GM10248 (cell line): ENCODE measurements at regions not wholly inside any gene's neighbourhood (a gene's known extent, or its start where the extent isn't known, plus 50 kb on each side); places are given as distances from the start of the nearest gene placed in this dataset.

ENCODE experiments used
- CTCF ChIA-PET: fragments of 300-600 bp; sonication (Branson Sonifier 250); formaldehyde crosslinking; extraction: SDS; loops from one replicate; lab custom pipeline; 2021; ENCODE audit warnings: antibody characterized with exemption; lab: Yijun Ruan, JAX
- POLR2A ChIA-PET: fragments of 350-650 bp; sonication (Branson Sonifier 250); formaldehyde crosslinking; extraction: SDS; loops from one replicate; lab custom pipeline; 2020; ENCODE audit warnings: antibody characterized with exemption; lab: Yijun Ruan, JAX
- DNase-seq: peaks from one replicate; pipeline ENCODE4 v3.0.0; 2012; ENCODE audit errors: extremely low spot score
- TF ChIP-seq, protein P1 (sequence below): IDR thresholded peaks from 2 replicates; pipeline ENCODE4 v1.5.1; 2012; ENCODE audit warnings: mild to moderate bottlenecking, low read depth; ENCODE audit errors: extremely low read depth, missing control alignments, control extremely low read depth

DNA sequence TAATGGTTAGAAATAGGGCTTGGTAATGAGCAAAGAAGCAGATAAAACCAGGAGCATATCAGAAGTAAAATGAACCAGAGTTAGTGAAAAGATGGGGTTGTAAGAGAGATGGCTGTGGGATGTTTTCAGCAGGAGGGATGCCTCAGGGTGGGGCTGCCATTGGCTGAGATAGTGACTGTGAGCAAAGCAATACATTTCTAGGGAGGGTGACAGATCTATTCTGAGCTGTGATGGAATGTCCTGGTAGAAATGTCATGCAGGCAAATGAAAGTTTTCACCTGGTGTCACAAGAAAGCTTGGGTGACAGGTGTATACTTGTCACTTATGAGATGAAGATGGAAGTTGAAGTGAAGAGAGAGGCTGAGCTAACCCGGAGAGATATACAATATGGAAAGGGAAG, 435.9 kb downstream of the TNS3 start:
- TF ChIP-seq, protein P1, sequence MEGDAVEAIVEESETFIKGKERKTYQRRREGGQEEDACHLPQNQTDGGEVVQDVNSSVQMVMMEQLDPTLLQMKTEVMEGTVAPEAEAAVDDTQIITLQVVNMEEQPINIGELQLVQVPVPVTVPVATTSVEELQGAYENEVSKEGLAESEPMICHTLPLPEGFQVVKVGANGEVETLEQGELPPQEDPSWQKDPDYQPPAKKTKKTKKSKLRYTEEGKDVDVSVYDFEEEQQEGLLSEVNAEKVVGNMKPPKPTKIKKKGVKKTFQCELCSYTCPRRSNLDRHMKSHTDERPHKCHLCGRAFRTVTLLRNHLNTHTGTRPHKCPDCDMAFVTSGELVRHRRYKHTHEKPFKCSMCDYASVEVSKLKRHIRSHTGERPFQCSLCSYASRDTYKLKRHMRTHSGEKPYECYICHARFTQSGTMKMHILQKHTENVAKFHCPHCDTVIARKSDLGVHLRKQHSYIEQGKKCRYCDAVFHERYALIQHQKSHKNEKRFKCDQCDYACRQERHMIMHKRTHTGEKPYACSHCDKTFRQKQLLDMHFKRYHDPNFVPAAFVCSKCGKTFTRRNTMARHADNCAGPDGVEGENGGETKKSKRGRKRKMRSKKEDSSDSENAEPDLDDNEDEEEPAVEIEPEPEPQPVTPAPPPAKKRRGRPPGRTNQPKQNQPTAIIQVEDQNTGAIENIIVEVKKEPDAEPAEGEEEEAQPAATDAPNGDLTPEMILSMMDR = no peak
- POLR2A ChIA-PET = no interaction called here
- CTCF ChIA-PET = interaction anchor here (0.8 to 1.4 kb wide), 2 partner anchors 15 to 83 kb away, joined by 3 read pairs; no protein-coding TSS in a partner anchor
- no peak for DNase-seq

DNA sequence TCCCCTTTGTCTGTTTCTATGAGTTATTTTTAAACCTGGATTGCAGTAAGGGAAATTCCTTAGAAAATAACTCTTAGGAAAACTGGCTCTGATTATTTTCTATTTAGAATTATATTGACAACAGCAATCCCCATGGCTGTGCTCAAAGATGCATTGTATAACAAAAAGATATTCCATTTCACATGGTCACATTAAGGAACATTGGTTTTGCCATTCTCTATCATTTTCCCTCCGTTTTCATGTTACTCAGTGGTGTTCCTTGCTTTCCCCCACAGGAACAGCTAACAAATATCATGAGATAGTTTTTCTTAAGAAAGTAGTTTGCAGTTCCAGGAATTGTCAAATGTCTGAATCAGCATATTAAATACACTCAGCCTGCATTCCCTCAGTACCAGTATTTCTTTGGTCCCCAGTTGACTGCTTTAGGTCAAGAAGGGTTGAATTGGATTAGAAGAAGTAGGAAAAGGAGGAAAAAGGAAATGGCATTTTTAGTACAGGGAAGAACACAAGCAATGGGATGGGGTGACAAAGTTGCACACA, 436.7 kb downstream of the TNS3 start:
- DNase-seq = no peak
- TF ChIP-seq, protein P1 = no peak
- CTCF ChIA-PET = no interaction called here
- POLR2A ChIA-PET = no interaction called here

DNA sequence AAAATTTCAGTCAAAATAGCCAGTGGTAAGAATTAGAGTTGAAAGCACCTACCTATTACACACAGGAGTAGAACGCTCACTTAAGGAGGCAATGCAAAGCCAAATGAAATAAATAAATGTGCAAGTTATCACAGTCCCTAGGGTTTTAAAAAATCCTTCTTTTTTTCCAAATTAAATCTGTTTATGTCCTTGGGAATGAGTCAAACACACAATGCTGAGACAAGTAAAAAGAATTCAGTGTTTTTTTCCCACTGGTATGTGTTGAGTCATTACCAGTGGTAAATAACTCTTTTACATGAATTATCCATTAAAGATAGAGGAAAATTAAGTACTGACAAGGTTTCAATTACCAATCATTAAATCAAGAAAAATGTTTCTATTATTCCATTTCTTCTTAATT, 438.6 kb downstream of the TNS3 start:
- DNase-seq = no peak
- TF ChIP-seq, protein P1 = no peak
- ChIA-PET CTCF (interaction anchor here (1.1 kb wide), 1 partner anchor 9 kb away, joined by 4 read pairs; no protein-coding TSS in a partner anchor), POLR2A (no interaction called here)

DNA sequence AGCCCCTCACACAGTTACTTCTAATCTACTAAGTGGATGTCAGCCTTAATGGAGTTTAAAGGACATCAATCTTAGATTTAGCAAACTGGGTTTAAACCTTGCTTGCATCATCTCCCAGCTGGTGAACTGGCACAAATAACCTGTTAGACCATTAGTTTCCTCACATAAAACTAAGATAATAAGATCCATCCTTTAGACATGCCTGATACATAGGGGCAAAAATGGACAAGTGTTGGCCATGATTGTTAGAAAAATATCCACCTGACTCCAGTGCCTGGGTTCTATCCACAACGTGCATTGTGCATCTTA, 439.1 kb downstream of the TNS3 start:
- CTCF ChIA-PET = interaction anchor here (1.1 kb wide), 1 partner anchor 10 kb away, joined by 4 read pairs; no protein-coding TSS in a partner anchor
- DNase-seq = no peak
- TF ChIP-seq, protein P1 = no peak
- POLR2A ChIA-PET = no interaction called here

DNA sequence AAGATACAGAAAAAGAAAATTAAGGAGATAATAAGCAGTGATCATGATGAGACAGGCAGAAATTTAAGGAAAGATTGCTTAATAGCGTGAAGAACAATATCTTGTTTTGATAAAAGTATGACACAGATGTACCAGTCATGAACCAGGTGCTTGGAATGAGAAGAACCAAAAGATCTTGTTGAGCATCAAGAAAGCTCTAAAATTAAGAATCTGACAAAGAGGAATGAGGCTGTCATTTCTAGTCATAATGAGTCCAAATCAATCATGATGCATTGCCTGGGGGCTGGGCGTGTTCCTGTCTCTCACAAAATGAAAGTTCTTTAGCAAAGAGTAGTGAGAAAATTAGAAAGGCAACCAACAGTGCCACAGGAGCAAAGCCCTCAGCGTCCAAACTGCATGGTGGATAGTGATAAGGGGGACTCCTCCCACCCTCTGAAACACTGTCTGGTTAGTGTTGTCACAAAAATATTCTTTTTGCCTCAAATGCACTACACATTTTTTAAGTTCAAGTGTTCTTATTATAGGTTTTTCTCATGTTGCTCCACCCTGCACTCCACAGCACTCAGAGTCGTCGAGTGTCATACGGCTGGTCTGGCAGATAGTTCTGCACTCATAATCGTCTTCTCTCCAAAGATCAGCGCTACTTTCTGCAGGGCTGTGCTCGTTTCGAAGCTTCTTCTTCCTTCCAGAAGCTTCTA, 439.6 kb downstream of the TNS3 start:
- POLR2A ChIA-PET = no interaction called here
- CTCF ChIA-PET = interaction anchor here (1.1 kb wide), 1 partner anchor 10 kb away, joined by 4 read pairs; no protein-coding TSS in a partner anchor
- TF ChIP-seq, protein P1 = no peak
- no peak for DNase-seq

DNA sequence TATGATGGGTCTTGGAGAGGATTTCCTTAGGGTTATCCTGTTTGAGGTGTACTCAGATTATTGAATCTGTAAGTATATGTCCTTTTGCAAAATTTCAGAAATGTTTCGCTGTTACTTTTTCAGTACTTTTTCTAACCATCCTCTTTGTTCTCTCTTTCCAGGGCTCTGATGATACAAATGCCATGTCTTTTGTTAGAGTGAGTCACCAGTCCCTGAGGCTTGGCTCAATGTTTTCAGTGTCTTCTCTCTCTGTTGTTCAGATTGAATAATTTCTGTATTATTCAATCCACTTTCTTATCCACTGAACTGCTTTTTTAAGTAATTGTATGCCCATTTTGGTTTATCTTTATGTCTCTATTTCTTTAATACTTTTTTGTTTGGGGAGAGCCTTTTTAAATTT, 449.4 kb downstream of the TNS3 start:
- DNase-seq = no peak
- ChIA-PET CTCF (no interaction called here), POLR2A (no interaction called here)
- TF ChIP-seq, protein P1 = no peak
